Kasumi-1 (cell line): ENCODE measurements at regions not wholly inside any gene's neighbourhood (a gene's known extent, or its start where the extent isn't known, plus 50 kb on each side); places are given as distances from the start of the nearest gene placed in this dataset.
"Not testable (repeated sequence)": the region's sequence is repeated elsewhere in the genome, so short reads cannot be mapped to it uniquely, and the experiment has no call there.

Experiments
- DNase-seq, 2 experiments: peaks; one replicate each; lab custom pipeline; 2025; lab: John Stamatoyannopoulos, UW

GRCh38 chr2:16066261-16067036 is 126.1 kb downstream of the MYCN start:
- no peak for DNase-seq

GRCh38 chr2:16065272-16066069 is 125.1 kb downstream of the MYCN start:
- not testable (repeated sequence) for DNase-seq

- DNase-seq: no peak
These were observed 124.4 kb downstream of the MYCN start for GRCh38 chr2:16064745-16065144.

GRCh38 chr2:16063955-16064633 is 123.7 kb downstream of the MYCN start:
- DNase-seq: no peak

GRCh38 chr2:16063251-16063850 is 123.0 kb downstream of the MYCN start:
- DNase-seq: no peak

- DNase-seq: no peak
These were observed 122.3 kb downstream of the MYCN start for GRCh38 chr2:16062471-16063250.

GRCh38 chr2:16061441-16062217 is 121.3 kb downstream of the MYCN start:
- no peak for DNase-seq

- no peak for DNase-seq
These were observed 120.6 kb downstream of the MYCN start for GRCh38 chr2:16060936-16061338.

GRCh38 chr2:16060125-16060935 is 120.0 kb downstream of the MYCN start:
- DNase-seq: no peak

- no peak for DNase-seq
These were observed 119.2 kb downstream of the MYCN start for GRCh38 chr2:16059393-16060016.

- DNase-seq: no peak
These were observed 118.5 kb downstream of the MYCN start for GRCh38 chr2:16058747-16059358.

GRCh38 chr2:16058256-16058655 is 117.9 kb downstream of the MYCN start:
- no peak for DNase-seq

- DNase-seq: no peak
These were observed 117.3 kb downstream of the MYCN start for GRCh38 chr2:16057661-16058060.

GRCh38 chr2:16055848-16056580 is 115.7 kb downstream of the MYCN start:
- DNase-seq: peak; percentile 79

- no peak for DNase-seq
These were observed 113.3 kb downstream of the MYCN start for GRCh38 chr2:16053437-16054257.

GRCh38 chr2:16052571-16053052 is 112.3 kb downstream of the MYCN start:
- not testable (repeated sequence) for DNase-seq
